Mucosa of descending colon (tissue), 3 donors: ENCODE measurements at regions not wholly inside any gene's neighbourhood (a gene's known extent, or its start where the extent isn't known, plus 50 kb on each side); places are given as distances from the start of the nearest gene placed in this dataset.

Experiments used
- ATAC-seq: fragments of 200-7000 bp; cut with Tn5 transposase; one replicate; pipeline ENCODE4 v1.9.1; 2020; ENCODE audit warnings: mild to moderate bottlenecking, moderate library complexity
- DNase-seq, 3 donors: peaks; one replicate each; pipeline ENCODE4 v3.0.0-alpha.2; 2020
- H3K36me3 ChIP-seq: fragments of 200-600 bp; one replicate; pipeline ENCODE4 v1.8.0; 2021; ENCODE audit warnings: low read depth, mild to moderate bottlenecking
- H3K4me1 ChIP-seq: fragments of 200-600 bp; one replicate; pipeline ENCODE4 v1.8.0; 2021; ENCODE audit warnings: low read depth, mild to moderate bottlenecking
- H3K4me3 ChIP-seq: fragments of 200-600 bp; one replicate; pipeline ENCODE4 v1.8.0; 2021; ENCODE audit warnings: mild to moderate bottlenecking
- H3K9me3 ChIP-seq: fragments of 200-600 bp; one replicate; pipeline ENCODE4 v1.8.0; 2021; ENCODE audit warnings: mild to moderate bottlenecking
- intact Hi-C, 2 donors: fragments of 100-400 bp; cut with DNase I in 1 of 2; cut with micrococcal nuclease in 1 of 2; formaldehyde crosslinking; loops; one replicate each; pipeline versions ENCODE4 v1.11.0 to v1.11.1; 2022; cut with DNase I, micrococcal nuclease
- TF ChIP-seq, protein P1 (sequence below): fragments of 200-600 bp; IDR thresholded peaks from one replicate; pipeline ENCODE4 v1.8.0; 2022; ENCODE audit warnings: antibody characterized with exemption, mild to moderate bottlenecking
- donor health status: DM: no; HTN: no; CAD: no; lungs with moderate emphysema.
- donor health status: DM: no; HTN: no; CAD: no.
- donor health status: DM: no; HTN: yes; CAD: no.

DNA sequence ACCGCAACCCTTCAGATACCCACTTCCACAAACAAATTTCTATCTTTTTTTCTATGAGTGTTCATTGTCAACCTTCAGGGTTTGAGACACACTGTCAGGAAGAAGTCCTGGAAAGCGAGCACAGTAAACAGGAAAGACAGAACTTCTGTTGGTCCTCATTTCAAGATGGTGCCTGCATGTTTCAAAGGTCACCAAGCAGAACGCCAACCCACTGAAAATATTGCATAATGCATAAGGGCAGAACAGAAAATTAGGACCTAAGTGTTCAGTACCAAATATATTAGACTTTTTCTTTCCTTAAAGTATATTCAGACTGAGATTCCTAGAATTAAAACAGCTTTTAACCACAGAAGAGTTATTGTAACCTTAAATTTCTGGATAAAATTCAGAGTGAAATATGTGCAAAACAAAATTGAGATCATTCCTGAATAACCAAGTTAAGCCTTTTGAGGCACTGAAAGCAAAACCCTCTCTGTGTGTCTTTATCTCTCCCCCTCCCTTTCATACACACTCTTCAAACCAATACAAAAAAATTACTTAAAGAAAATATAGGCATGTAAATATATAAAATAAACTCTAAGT is 387.8 kb upstream of the THBS1 start:
- H3K36me3 ChIP-seq, result no peaks in the 10 kb centered on the region
- intact Hi-C loops, result no loop called here
- ATAC-seq, result no peak
- H3K4me3 ChIP-seq, result no peak overlapping the region
- H3K4me1 ChIP-seq, result no peaks in the 10 kb centered on the region
- H3K9me3 ChIP-seq, result no peaks in the 10 kb centered on the region
- DNase-seq, result no peak
- TF ChIP-seq, protein P1, sequence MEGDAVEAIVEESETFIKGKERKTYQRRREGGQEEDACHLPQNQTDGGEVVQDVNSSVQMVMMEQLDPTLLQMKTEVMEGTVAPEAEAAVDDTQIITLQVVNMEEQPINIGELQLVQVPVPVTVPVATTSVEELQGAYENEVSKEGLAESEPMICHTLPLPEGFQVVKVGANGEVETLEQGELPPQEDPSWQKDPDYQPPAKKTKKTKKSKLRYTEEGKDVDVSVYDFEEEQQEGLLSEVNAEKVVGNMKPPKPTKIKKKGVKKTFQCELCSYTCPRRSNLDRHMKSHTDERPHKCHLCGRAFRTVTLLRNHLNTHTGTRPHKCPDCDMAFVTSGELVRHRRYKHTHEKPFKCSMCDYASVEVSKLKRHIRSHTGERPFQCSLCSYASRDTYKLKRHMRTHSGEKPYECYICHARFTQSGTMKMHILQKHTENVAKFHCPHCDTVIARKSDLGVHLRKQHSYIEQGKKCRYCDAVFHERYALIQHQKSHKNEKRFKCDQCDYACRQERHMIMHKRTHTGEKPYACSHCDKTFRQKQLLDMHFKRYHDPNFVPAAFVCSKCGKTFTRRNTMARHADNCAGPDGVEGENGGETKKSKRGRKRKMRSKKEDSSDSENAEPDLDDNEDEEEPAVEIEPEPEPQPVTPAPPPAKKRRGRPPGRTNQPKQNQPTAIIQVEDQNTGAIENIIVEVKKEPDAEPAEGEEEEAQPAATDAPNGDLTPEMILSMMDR, result no peak

- no peaks in the 10 kb centered on the region for H3K9me3 ChIP-seq
- no peaks in the 10 kb centered on the region for H3K36me3 ChIP-seq
- no peaks in the 10 kb centered on the region for H3K4me1 ChIP-seq
- intact Hi-C loops, result no loop called here
- DNase-seq, result no peak
- no peak overlapping the region for H3K4me3 ChIP-seq
- TF ChIP-seq, protein P1, result no peak
- no peak for ATAC-seq
Measured at GRCh38 chr15:39193611-39194010, 387.3 kb upstream of the THBS1 start.

GRCh38 chr15:39194106-39194830 is 386.6 kb upstream of the THBS1 start:
- no peak overlapping the region for H3K4me3 ChIP-seq
- no peaks in the 10 kb centered on the region for H3K4me1 ChIP-seq
- DNase-seq (no peak), ATAC-seq (no peak)
- TF ChIP-seq, protein P1, result no peak
- intact Hi-C loops, result no loop called here
- no peaks in the 10 kb centered on the region for H3K36me3 ChIP-seq
- H3K9me3 ChIP-seq, result no peaks in the 10 kb centered on the region

- no peak for DNase-seq
- intact Hi-C loops, result no loop called here
- Histone ChIP-seq H3K4me1 (no peaks in the 10 kb centered on the region), H3K4me3 (no peak overlapping the region), H3K36me3 (no peaks in the 10 kb centered on the region), H3K9me3 (no peaks in the 10 kb centered on the region)
- TF ChIP-seq, protein P1, result no peak
- ATAC-seq, result peak; percentile 51
Measured at GRCh38 chr15:39195961-39196486, 384.9 kb upstream of the THBS1 start.

GRCh38 chr15:39198044-39199000 is 382.6 kb upstream of the THBS1 start:
- H3K4me3 ChIP-seq, result no peak overlapping the region
- no peak for DNase-seq
- ATAC-seq, result no peak
- no peaks in the 10 kb centered on the region for H3K9me3 ChIP-seq
- H3K4me1 ChIP-seq, result no peaks in the 10 kb centered on the region
- no peaks in the 10 kb centered on the region for H3K36me3 ChIP-seq
- TF ChIP-seq, protein P1, result no peak
- intact Hi-C loops, result no loop called here
